ENCODE measurements at regions not wholly inside any gene's neighbourhood (a gene's known extent, or its start where the extent isn't known, plus 50 kb on each side); places are given as distances from the start of the nearest gene placed in this dataset.

DNA sequence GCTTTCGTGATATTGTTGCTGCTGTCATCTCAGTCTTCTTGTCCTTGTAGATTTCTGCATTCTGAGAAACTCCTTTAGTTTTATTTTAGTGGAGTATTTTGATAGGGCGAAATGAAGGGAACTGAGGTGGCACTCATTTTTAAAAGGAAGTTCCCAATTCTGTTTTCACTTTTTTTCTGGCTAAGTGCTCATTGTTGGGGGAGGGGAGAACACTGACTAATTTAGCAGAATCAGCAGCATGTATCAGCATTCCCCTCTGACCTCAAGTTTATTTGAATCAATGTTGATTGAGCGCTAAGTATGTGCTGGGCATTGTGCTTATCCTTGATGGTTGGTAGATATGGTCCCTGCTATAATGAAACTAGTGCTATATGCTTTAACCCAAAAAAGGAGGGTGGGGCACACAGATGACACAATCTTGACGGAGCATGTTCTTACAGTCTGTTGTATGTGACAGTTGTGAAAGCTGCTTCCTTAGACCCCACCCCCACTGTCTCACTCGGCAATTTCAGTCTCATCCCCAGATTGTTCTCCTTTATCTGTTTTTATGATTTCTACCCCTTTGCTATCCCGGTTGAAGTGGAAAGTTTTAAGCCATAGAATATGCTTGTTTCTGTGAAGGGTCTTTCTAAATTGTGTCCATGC is 262.4 kb downstream of the SOX4 start:
- no peak overlapping the region for H3K4me3 ChIP-seq
- H3K9ac ChIP-seq (ENCODE audit: insufficient read length): no peak overlapping the region
- DNase-seq (ENCODE audit: low read depth, low spot score): no peak
- no peaks in the 10 kb centered on the region for H3K9me3 ChIP-seq (ENCODE audit: low read depth, low read length)
- TF ChIP-seq EZH2 (IDR thresholded peaks at IDR 0.05): no peak
- TF ChIP-seq FOXP2 (optimal IDR thresholded peaks at IDR 0.05; ENCODE audit: control extremely low read depth, extremely low read length, insufficient read depth): no peak
- TF ChIP-seq POLR2AphosphoS5 (IDR thresholded peaks at IDR 0.05; ENCODE audit: borderline replicate concordance, low read depth, low read length): no peak
- H3K36me3 ChIP-seq (ENCODE audit: insufficient read depth, low read length): no peaks in the 10 kb centered on the region
- H3K27ac ChIP-seq: no peak overlapping the region

DNA sequence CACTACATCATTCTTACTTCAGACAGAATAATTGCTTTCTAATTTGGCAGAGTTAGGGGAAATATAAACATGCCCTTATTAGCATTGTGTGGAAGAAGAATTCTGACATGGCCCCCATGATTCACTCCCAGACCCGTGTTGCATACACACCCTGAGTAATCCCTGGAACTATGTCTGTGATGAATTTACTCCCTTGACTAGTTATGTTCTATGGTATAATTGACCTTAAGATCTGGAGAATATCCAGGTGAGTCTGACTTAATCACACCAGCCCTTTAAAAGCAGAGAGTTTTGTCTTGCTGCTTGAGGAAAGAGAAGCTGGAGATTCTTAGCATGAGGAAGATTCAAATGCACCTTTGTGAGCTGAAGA is 262.9 kb downstream of the SOX4 start:
- Histone ChIP-seq H3K27ac (no peak overlapping the region), H3K9me3 (ENCODE audit: low read depth, low read length) (no peaks in the 10 kb centered on the region), H3K4me3 (no peak overlapping the region), H3K9ac (ENCODE audit: insufficient read length) (no peak overlapping the region), H3K36me3 (ENCODE audit: insufficient read depth, low read length) (no peaks in the 10 kb centered on the region)
- DNase-seq (ENCODE audit: low read depth, low spot score): no peak
- TF ChIP-seq POLR2AphosphoS5 (IDR thresholded peaks at IDR 0.05; ENCODE audit: borderline replicate concordance, low read depth, low read length) (no peak), EZH2 (IDR thresholded peaks at IDR 0.05) (no peak), FOXP2 (optimal IDR thresholded peaks at IDR 0.05; ENCODE audit: control extremely low read depth, extremely low read length, insufficient read depth) (no peak)

DNA sequence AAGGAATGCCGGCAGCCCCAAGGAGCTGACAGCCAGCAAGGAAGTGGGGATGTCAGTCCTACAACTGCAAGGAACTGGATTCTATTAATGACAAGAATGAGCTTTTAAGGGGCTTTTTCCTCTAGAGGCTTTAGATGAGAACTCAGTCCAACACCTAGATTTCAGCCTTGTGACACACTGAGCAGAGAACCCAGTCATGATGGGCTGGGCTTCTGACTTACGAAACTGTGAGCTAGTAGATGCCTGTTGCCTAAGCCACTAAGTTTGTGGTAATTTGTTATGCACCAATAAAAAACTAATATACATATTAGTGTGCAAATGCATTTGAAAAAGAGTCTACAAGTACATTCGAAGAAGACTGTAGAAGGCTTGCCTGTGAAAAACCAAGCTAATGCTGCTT is 263.3 kb downstream of the SOX4 start:
- Histone ChIP-seq H3K9me3 (ENCODE audit: low read depth, low read length) (no peaks in the 10 kb centered on the region), H3K36me3 (ENCODE audit: insufficient read depth, low read length) (no peaks in the 10 kb centered on the region), H3K9ac (ENCODE audit: insufficient read length) (no peak overlapping the region), H3K27ac (no peak overlapping the region), H3K4me3 (no peak overlapping the region)
- TF ChIP-seq POLR2AphosphoS5 (IDR thresholded peaks at IDR 0.05; ENCODE audit: borderline replicate concordance, low read depth, low read length): no peak
- no peak for TF ChIP-seq FOXP2 (optimal IDR thresholded peaks at IDR 0.05; ENCODE audit: control extremely low read depth, extremely low read length, insufficient read depth)
- no peak for TF ChIP-seq EZH2 (IDR thresholded peaks at IDR 0.05)
- no peak for DNase-seq (ENCODE audit: low read depth, low spot score)

DNA sequence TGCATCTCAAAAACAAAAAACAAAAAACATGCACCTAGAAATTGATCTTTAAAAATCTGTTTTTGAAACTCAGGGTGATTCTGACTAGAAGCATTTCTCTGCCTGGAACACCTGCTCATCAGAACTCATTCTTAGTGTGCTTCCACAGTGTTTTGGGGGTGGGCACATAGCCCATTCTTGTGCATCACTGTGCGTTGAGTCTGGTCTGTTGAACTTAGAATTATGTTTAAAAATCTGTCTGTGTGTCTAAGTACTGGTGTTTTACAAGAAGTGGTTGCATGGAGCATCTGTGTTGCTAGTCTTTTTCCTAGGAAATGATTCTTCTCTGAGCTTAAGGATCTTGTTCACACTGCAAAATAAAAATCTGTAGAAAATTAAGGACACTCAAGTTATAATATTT is 264.5 kb downstream of the SOX4 start:
- H3K36me3 ChIP-seq (ENCODE audit: insufficient read depth, low read length): no peaks in the 10 kb centered on the region
- no peak for TF ChIP-seq POLR2AphosphoS5 (IDR thresholded peaks at IDR 0.05; ENCODE audit: borderline replicate concordance, low read depth, low read length)
- H3K27ac ChIP-seq: no peak overlapping the region

DNA sequence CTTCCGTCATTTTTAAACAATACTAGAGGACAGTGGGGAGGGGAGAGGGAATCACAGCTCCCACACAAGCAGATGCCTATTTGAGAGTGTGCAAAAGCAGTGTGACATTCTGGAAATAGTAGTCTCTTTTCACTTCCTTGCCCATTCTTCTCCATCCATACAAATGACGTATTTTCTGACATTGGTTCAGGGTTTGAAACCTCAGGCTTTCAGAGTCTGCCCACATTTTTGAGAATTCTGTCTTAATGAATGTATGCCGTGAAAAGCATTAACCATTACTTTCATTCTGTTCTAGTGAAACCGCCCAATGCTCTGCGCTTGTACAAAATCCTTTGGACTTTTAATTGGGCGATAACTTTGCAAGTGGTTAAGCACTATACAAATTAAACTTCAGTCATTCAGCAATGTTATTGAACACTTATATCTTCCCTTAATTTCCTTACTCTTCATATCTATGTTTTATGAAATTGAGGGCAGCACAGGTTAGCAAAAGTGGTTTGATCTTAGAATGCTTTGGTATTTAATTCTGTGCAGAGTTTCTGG is 265.7 kb downstream of the SOX4 start:
- H3K9me3 ChIP-seq (ENCODE audit: low read depth, low read length): no peaks in the 10 kb centered on the region
- TF ChIP-seq FOXP2 (optimal IDR thresholded peaks at IDR 0.05; ENCODE audit: control extremely low read depth, extremely low read length, insufficient read depth) (no peak), POLR2AphosphoS5 (IDR thresholded peaks at IDR 0.05; ENCODE audit: borderline replicate concordance, low read depth, low read length) (no peak), EZH2 (IDR thresholded peaks at IDR 0.05) (no peak)
- DNase-seq (ENCODE audit: low read depth, low spot score): no peak
- no peak overlapping the region for H3K4me3 ChIP-seq
- no peak overlapping the region for H3K27ac ChIP-seq
- no peak overlapping the region for H3K9ac ChIP-seq (ENCODE audit: insufficient read length)
- no peaks in the 10 kb centered on the region for H3K36me3 ChIP-seq (ENCODE audit: insufficient read depth, low read length)

More for the DNA sequence above, 264.5 kb downstream of the SOX4 start:
- Histone ChIP-seq H3K9me3 (ENCODE audit: low read depth, low read length) (no peaks in the 10 kb centered on the region), H3K9ac (ENCODE audit: insufficient read length) (no peak overlapping the region), H3K4me3 (no peak overlapping the region)
- DNase-seq (ENCODE audit: low read depth, low spot score): no peak

DNA sequence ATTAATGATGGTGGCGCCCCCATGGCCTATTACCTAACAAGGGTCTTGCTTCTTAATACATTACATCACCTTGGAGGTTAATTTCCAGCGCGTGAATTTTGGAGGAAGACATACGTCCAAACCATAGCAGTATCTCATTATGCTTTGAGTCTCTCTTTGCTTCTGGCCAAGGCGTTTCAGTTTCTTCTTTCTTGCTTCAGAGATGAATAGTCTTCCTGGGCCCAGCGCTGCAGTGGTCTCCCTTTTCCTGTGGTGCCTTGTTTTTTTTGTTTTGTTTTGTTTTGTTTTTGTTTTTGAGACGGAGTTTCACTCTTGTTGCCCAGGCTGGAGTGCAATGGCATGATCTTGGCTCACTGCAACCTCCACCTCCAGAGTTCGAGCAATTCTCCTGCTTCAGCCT is 268.4 kb downstream of the SOX4 start:
- DNase-seq (ENCODE audit: low read depth, low spot score): no peak
- Histone ChIP-seq H3K27ac (no peak overlapping the region), H3K9me3 (ENCODE audit: low read depth, low read length) (no peaks in the 10 kb centered on the region), H3K9ac (ENCODE audit: insufficient read length) (no peak overlapping the region), H3K4me3 (no peak overlapping the region), H3K36me3 (ENCODE audit: insufficient read depth, low read length) (no peaks in the 10 kb centered on the region)
- no peak for TF ChIP-seq FOXP2 (optimal IDR thresholded peaks at IDR 0.05; ENCODE audit: control extremely low read depth, extremely low read length, insufficient read depth)
- TF ChIP-seq EZH2 (IDR thresholded peaks at IDR 0.05): no peak
- TF ChIP-seq POLR2AphosphoS5 (IDR thresholded peaks at IDR 0.05; ENCODE audit: borderline replicate concordance, low read depth, low read length): no peak

DNA sequence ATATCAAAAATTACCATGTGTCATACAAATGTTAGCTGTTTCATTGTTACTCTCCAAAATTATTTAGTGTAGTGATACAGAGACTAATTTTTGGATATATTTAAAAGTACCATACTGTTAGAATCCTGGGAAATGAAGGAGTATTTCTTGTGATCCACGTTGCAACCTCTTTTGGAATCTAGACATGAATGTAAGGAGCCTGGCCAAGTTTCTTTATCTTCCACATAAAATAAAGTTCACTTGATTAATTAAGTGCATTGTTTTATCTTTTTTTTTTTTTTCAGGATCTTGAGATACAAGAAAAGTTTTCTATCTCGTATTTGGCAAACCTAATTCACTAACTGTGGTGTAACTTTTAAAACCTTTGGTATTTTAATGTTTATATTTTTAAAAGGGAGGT is 270.7 kb downstream of the SOX4 start:
- H3K4me3 ChIP-seq: no peak overlapping the region
- no peak overlapping the region for H3K9ac ChIP-seq (ENCODE audit: insufficient read length)
- no peak overlapping the region for H3K27ac ChIP-seq
- no peaks in the 10 kb centered on the region for H3K9me3 ChIP-seq (ENCODE audit: low read depth, low read length)
- TF ChIP-seq EZH2 (IDR thresholded peaks at IDR 0.05): no peak
- H3K36me3 ChIP-seq (ENCODE audit: insufficient read depth, low read length): no peaks in the 10 kb centered on the region
- DNase-seq (ENCODE audit: low read depth, low spot score): no peak

DNA sequence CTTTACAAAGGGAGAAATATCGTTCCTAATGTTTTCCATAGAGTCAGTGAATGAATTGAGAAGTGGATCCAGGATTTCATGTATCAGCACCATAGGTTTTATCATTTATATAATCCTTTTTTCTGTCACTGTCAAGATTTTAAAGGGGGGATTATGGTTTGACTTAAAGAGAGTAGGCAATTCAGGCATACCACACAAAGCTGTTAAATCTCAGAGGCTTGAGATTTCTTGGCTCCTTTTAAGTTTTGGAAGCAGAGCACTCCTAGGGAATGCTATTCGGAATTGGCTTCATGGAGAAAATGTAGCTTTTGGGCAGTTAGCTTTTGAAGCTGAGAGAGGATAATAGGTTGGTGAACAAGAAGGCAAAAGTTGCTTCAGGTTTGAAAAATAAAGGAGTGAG is 274.7 kb downstream of the SOX4 start:
- Histone ChIP-seq H3K9me3 (ENCODE audit: low read depth, low read length) (no peaks in the 10 kb centered on the region), H3K27ac (no peak overlapping the region), H3K4me3 (no peak overlapping the region), H3K36me3 (ENCODE audit: insufficient read depth, low read length) (no peaks in the 10 kb centered on the region), H3K9ac (ENCODE audit: insufficient read length) (no peak overlapping the region)
- no peak for DNase-seq (ENCODE audit: low read depth, low spot score)
- TF ChIP-seq POLR2AphosphoS5 (IDR thresholded peaks at IDR 0.05; ENCODE audit: borderline replicate concordance, low read depth, low read length): no peak
- TF ChIP-seq EZH2 (IDR thresholded peaks at IDR 0.05): no peak
- TF ChIP-seq FOXP2 (optimal IDR thresholded peaks at IDR 0.05; ENCODE audit: control extremely low read depth, extremely low read length, insufficient read depth): no peak

DNA sequence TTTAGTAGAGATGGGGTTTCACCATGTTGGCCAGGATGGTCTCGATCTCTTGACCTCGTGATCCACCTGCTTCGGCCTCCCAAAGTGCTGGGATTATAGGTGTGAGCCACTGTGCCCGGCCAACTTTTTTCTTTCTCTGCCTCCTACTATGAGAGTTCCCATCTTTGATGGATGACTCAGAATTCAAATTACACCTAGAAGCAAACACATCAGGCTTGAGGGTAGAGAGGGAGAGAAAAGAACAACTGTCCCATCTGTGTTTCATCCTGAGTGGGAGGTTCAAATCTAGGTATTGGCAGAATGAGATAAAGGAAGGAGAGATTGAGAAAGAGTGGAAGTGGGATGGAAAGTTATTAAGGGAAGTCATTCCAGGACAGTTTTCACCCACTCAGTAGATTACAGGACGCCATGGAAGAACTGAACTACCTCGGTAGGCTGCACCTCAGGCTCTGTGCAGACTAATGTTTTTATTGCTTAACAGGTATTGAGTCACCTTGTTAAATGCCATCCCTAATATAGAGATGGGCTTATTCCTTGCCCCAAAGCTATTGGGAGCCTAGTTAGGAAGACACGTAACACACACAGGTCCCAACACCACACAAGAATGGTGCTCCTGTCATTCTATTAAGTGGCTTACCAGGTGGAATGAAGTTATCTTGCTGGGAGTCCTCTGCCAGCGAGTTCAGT is 275.7 kb downstream of the SOX4 start:
- Histone ChIP-seq H3K9ac (ENCODE audit: insufficient read length) (no peak overlapping the region), H3K9me3 (ENCODE audit: low read depth, low read length) (no peaks in the 10 kb centered on the region), H3K36me3 (ENCODE audit: insufficient read depth, low read length) (no peaks in the 10 kb centered on the region), H3K4me3 (no peak overlapping the region), H3K27ac (no peak overlapping the region)
- TF ChIP-seq POLR2AphosphoS5 (IDR thresholded peaks at IDR 0.05; ENCODE audit: borderline replicate concordance, low read depth, low read length) (no peak), FOXP2 (optimal IDR thresholded peaks at IDR 0.05; ENCODE audit: control extremely low read depth, extremely low read length, insufficient read depth) (no peak), EZH2 (IDR thresholded peaks at IDR 0.05) (no peak)
- DNase-seq (ENCODE audit: low read depth, low spot score): no peak
